IMR-90 (cell line): ENCODE measurements at regions not wholly inside any gene's neighbourhood (a gene's known extent, or its start where the extent isn't known, plus 50 kb on each side); places are given as distances from the start of the nearest gene placed in this dataset.

Experiments
- ATAC-seq: fragments of 200-7000 bp; cut with Tn5 transposase; 2 replicates; pipeline ENCODE4 v1.9.1; 2020; ENCODE audit warnings: low read depth, mild to moderate bottlenecking, moderate library complexity
- BruUV-seq: library from RNA; stranded (reverse); fragments of 400-500 nt; replicated peaks from 2 replicates; lab custom pipeline; 2021; lab: Mats Ljungman, UMichigan
- CTCF ChIA-PET: fragments of 300-600 bp; formaldehyde crosslinking; extraction: SDS; loops from one replicate; lab custom pipeline; 2021; ENCODE audit warnings: antibody characterized with exemption; lab: Yijun Ruan, JAX
- POLR2A ChIA-PET: fragments of 300-600 bp; sonication (Branson Sonifier 250); formaldehyde crosslinking; loops from one replicate; lab custom pipeline; 2022; ENCODE audit warnings: antibody characterized with exemption; ENCODE audit not compliant: unreplicated experiment; lab: Charles Lee
- DNase-seq: peaks from one replicate; pipeline ENCODE4 v3.0.0; 2013
- H2AFZ ChIP-seq: replicated peaks from 2 replicates; pipeline ENCODE3; 2013; ENCODE audit warnings: low read length, mild to moderate bottlenecking; ENCODE audit not compliant: poor library complexity
- H2AK5ac ChIP-seq: 2 replicates; pipeline ENCODE4 v1.6.1; 2013; ENCODE audit warnings: low read depth, low read length, inconsistent platforms
- H2AK9ac ChIP-seq: replicated peaks from 2 replicates; pipeline ENCODE3; 2013; ENCODE audit warnings: mild to moderate bottlenecking, low read depth, low read length, moderate library complexity; ENCODE audit not compliant: poor library complexity
- H2BK120ac ChIP-seq: 2 replicates; pipeline ENCODE4 v1.6.1; 2013; ENCODE audit warnings: low read depth, low read length, inconsistent platforms
- H2BK15ac ChIP-seq: 3 replicates; pipeline ENCODE4 v1.6.1; 2013; ENCODE audit warnings: low read depth, low read length, inconsistent platforms
- H2BK20ac ChIP-seq: 2 replicates; pipeline ENCODE4 v1.6.1; 2013; ENCODE audit warnings: low read depth, mild to moderate bottlenecking, inconsistent platforms, low read length, moderate library complexity
- H2BK5ac ChIP-seq: 2 replicates; pipeline ENCODE4 v1.6.1; 2013; ENCODE audit warnings: mild to moderate bottlenecking, low read depth, low read length, inconsistent platforms; ENCODE audit not compliant: poor library complexity, severe bottlenecking
- H3K14ac ChIP-seq: replicated peaks from 2 replicates; pipeline ENCODE4 v1.6.1; 2013; ENCODE audit warnings: low read depth, low read length, inconsistent platforms
- H3K18ac ChIP-seq: 2 replicates; pipeline ENCODE4 v1.6.1; 2013; ENCODE audit warnings: low read depth, low read length, control low read depth
- H3K23ac ChIP-seq: 2 replicates; pipeline ENCODE4 v1.6.1; 2013; ENCODE audit warnings: low read depth, low read length, inconsistent platforms
- H3K27ac ChIP-seq: 2 replicates; pipeline ENCODE4 v1.5.1; 2013; ENCODE audit warnings: mild to moderate bottlenecking, control low read depth, low read length; ENCODE audit not compliant: insufficient read depth
- H3K27me3 ChIP-seq: 2 replicates; pipeline ENCODE4 v1.6.1; 2013; ENCODE audit warnings: low read length; ENCODE audit not compliant: control insufficient read depth, insufficient read depth
- H3K36me3 ChIP-seq: 2 replicates; pipeline ENCODE4 v1.6.1; 2013; ENCODE audit warnings: low read length, mixed read lengths; ENCODE audit not compliant: control insufficient read depth, insufficient read depth
- H3K4ac ChIP-seq: 2 replicates; pipeline ENCODE4 v1.6.1; 2013; ENCODE audit warnings: low read depth, low read length, inconsistent platforms
- H3K4me1 ChIP-seq: 2 replicates; pipeline ENCODE4 v1.6.1; 2013; ENCODE audit warnings: low read length, mixed read lengths; ENCODE audit not compliant: control insufficient read depth, insufficient read depth
- H3K4me2 ChIP-seq: 2 replicates; pipeline ENCODE4 v1.6.1; 2013; ENCODE audit warnings: low read depth, mild to moderate bottlenecking, control low read depth, low read length, moderate library complexity
- H3K4me3 ChIP-seq: 2 replicates; pipeline ENCODE4 v1.5.1; 2013; ENCODE audit warnings: low read depth, mild to moderate bottlenecking, control low read depth, low read length, moderate library complexity; ENCODE audit not compliant: insufficient read depth
- H3K56ac ChIP-seq: 2 replicates; pipeline ENCODE4 v1.6.1; 2013; ENCODE audit warnings: low read length, inconsistent platforms; ENCODE audit not compliant: insufficient read depth; ENCODE audit errors: extremely low read depth
- H3K79me1 ChIP-seq, 2 experiments: 2 replicates each; pipeline ENCODE4 v1.6.1; 2013; ENCODE audit warnings: low read length in 2 of 2, inconsistent platforms in 1 of 2, low read depth in 1 of 2
- H3K9ac ChIP-seq: 2 replicates; pipeline ENCODE4 v1.6.1; 2013; ENCODE audit warnings: low read depth, low read length, control low read depth
- H3K9me1 ChIP-seq: 2 replicates; pipeline ENCODE4 v1.6.1; 2013; ENCODE audit warnings: low read length, inconsistent platforms; ENCODE audit not compliant: insufficient read depth
- H3K9me3 ChIP-seq: 2 replicates; pipeline ENCODE4 v1.6.1; 2013; ENCODE audit warnings: low read length; ENCODE audit not compliant: control insufficient read depth, insufficient read depth
- H4K20me1 ChIP-seq: 2 replicates; pipeline ENCODE4 v1.6.1; 2013; ENCODE audit warnings: low read length, inconsistent platforms; ENCODE audit not compliant: insufficient read depth
- H4K5ac ChIP-seq: 2 replicates; pipeline ENCODE4 v1.6.1; 2013; ENCODE audit warnings: mild to moderate bottlenecking, low read depth, low read length, control low read depth
- H4K8ac ChIP-seq, 2 experiments: 2 replicates each; pipeline ENCODE4 v1.6.1; 2013; ENCODE audit warnings: low read depth in 2 of 2, low read length in 2 of 2, control low read depth in 1 of 2, inconsistent platforms in 1 of 2
- H4K91ac ChIP-seq: 2 replicates; pipeline ENCODE4 v1.6.1; 2013; ENCODE audit warnings: low read depth, low read length, inconsistent platforms; ENCODE audit not compliant: insufficient read depth
- CEBPB ChIP-seq: IDR thresholded peaks from 2 replicates; pipeline ENCODE4 v1.6.1; 2012; ENCODE audit warnings: low read depth, low read length, improper control_type of control experiment
- CTCF ChIP-seq: conservative IDR thresholded peaks from 2 replicates; pipeline ENCODE4 v1.5.1; 2012; ENCODE audit warnings: mild to moderate bottlenecking, low read depth, low read length, improper control_type of control experiment
- ELK1 ChIP-seq: fragments of 150-350 bp; IDR thresholded peaks from 2 replicates; pipeline ENCODE4 v1.6.1; 2016; ENCODE audit warnings: low read depth, mild to moderate bottlenecking, low read length, moderate library complexity, borderline replicate concordance
- FOS ChIP-seq: fragments of 150-350 bp; IDR thresholded peaks from 2 replicates; pipeline ENCODE4 v1.6.1; 2016; ENCODE audit warnings: low read depth, low read length
- MAFK ChIP-seq: IDR thresholded peaks from 2 replicates; pipeline ENCODE4 v1.6.1; 2012; ENCODE audit warnings: low read depth, low read length, improper control_type of control experiment
- MXI1 ChIP-seq: IDR thresholded peaks from 2 replicates; pipeline ENCODE4 v1.6.1; 2012; ENCODE audit warnings: low read depth, mild to moderate bottlenecking, low read length, moderate library complexity, borderline replicate concordance
- NFE2L2 ChIP-seq: fragments of 150-350 bp; IDR thresholded peaks from 2 replicates; pipeline ENCODE4 v1.6.1; 2016; ENCODE audit warnings: low read depth, mild to moderate bottlenecking, low read length
- POLR2A ChIP-seq: IDR thresholded peaks from 2 replicates; pipeline ENCODE4 v1.6.1; 2012; ENCODE audit warnings: mild to moderate bottlenecking, low read depth, low read length
- RAD21 ChIP-seq: IDR thresholded peaks from 2 replicates; pipeline ENCODE4 v1.6.1; 2012; ENCODE audit warnings: low read length, improper control_type of control experiment
- RCOR1 ChIP-seq: IDR thresholded peaks from 2 replicates; pipeline ENCODE4 v1.6.1; 2012; ENCODE audit warnings: mild to moderate bottlenecking, low read length, improper control_type of control experiment; ENCODE audit not compliant: insufficient replicate concordance
- SMC3 ChIP-seq: fragments of 150-350 bp; IDR thresholded peaks from 2 replicates; pipeline ENCODE4 v1.6.1; 2016; ENCODE audit warnings: low read depth, mild to moderate bottlenecking, antibody characterized with exemption, low read length, moderate library complexity
- WGBS, 2 experiments: methylation state at CpG; one replicate each; pipeline versions ENCODE4 v1.1.5 to v1.1.7; 2013; ENCODE audit warnings: missing lambda C conversion rate in 2 of 2; ENCODE audit not compliant: insufficient read length in 1 of 2; ENCODE audit errors: extremely low coverage in 2 of 2; 5-methylcytosine and 5-hydroxymethylcytosine counted together
- dilution Hi-C: fragments of 300-500 bp; cut with HindIII; formaldehyde crosslinking; loops from one replicate; pipeline ENCODE4 v1.14.3; 2018; ENCODE audit warnings: low sequenced_read_pairs; ENCODE audit not compliant: unreplicated experiment
- in situ Hi-C: fragments of 300-500 bp; cut with MboI; formaldehyde crosslinking; loops from 3 replicates; pipeline ENCODE4 v1.14.3; 2019; ENCODE audit warnings: low sequenced_read_pairs, inconsistent platforms, mixed read lengths
- intact Hi-C: fragments of 100-400 bp; cut with micrococcal nuclease; formaldehyde crosslinking; loops from 2 replicates; pipeline ENCODE4 v1.10.0; 2022
- TF ChIP-seq, protein P1 (sequence below): fragments of 150-350 bp; IDR thresholded peaks from 2 replicates; pipeline ENCODE4 v1.6.1; 2017; ENCODE audit warnings: mild to moderate bottlenecking, antibody characterized with exemption, low read length, low read depth

- Histone ChIP-seq H2BK15ac (no peak overlapping the region), H3K27ac (no peak overlapping the region), H2BK120ac (no peak overlapping the region), H3K14ac (no peak overlapping the region), H3K56ac (no peak overlapping the region), H2AK5ac (no peak overlapping the region), H3K18ac (no peak overlapping the region), H3K9me1 (no peaks in the 10 kb centered on the region), H2BK5ac (no peak overlapping the region), H2AK9ac (no peak overlapping the region), H4K5ac (no peak overlapping the region), H3K4me3 (no peak overlapping the region), H2AFZ (no peak overlapping the region), H4K8ac (no peak overlapping the region), H3K79me1 (no peaks in the 10 kb centered on the region), H3K9ac (no peak overlapping the region), H4K20me1 (no peaks in the 10 kb centered on the region), H3K4me2 (no peak overlapping the region), H3K4me1 (no peaks in the 10 kb centered on the region), H4K91ac (no peak overlapping the region), H3K23ac (no peak overlapping the region), H3K4ac (no peak overlapping the region), H2BK20ac (no peak overlapping the region), H3K36me3 (no peaks in the 10 kb centered on the region), H3K27me3 (no peaks in the 10 kb centered on the region), H3K9me3 (no peaks in the 10 kb centered on the region)
- ATAC-seq (no peak), DNase-seq (no peak)
- intact Hi-C loops (no loop called here), dilution Hi-C loops (no loop called here), in situ Hi-C loops (no loop called here)
- POLR2A ChIA-PET = no interaction called here
- no TSS peak for BruUV-seq
- CTCF ChIA-PET = no interaction called here
- TF ChIP-seq MXI1 = no peak
- no peak for TF ChIP-seq NFE2L2
- TF ChIP-seq ELK1 = no peak
- TF ChIP-seq RCOR1 = no peak
- no peak for TF ChIP-seq MAFK
- no peak for TF ChIP-seq FOS
- TF ChIP-seq CEBPB = no peak
- TF ChIP-seq, protein P1, sequence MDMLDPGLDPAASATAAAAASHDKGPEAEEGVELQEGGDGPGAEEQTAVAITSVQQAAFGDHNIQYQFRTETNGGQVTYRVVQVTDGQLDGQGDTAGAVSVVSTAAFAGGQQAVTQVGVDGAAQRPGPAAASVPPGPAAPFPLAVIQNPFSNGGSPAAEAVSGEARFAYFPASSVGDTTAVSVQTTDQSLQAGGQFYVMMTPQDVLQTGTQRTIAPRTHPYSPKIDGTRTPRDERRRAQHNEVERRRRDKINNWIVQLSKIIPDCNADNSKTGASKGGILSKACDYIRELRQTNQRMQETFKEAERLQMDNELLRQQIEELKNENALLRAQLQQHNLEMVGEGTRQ = no peak
- TF ChIP-seq CTCF = no peak
- no peak for TF ChIP-seq POLR2A
- no peak for TF ChIP-seq SMC3
- TF ChIP-seq RAD21 = no peak
- no CpG with 5 or more reads among the region's 1 CpG for WGBS, 2 experiments
Observed at GRCh38 chr5:101991486-101991885, 304.6 kb downstream of the SLCO4C1 start.
